Stimulated activated memory B cell treated with anti-CD40 and anti-IgM and Interleukin-4, amounts not matched to agents 10 μg/mL and 1 μg/mL and 100 μg/mL, for 72 hours (primary cell): ENCODE measurements at regions not wholly inside any gene's neighbourhood (a gene's known extent, or its start where the extent isn't known, plus 50 kb on each side); places are given as distances from the start of the nearest gene placed in this dataset.
"Not testable (repeated sequence)": the region's sequence is repeated elsewhere in the genome, so short reads cannot be mapped to it uniquely, and the experiment has no call there.

Source experiments
- ATAC-seq: fragments of 150-1000 bp; cut with Tn5 transposase; 2 replicates; pipeline ENCODE4 v1.10.0; 2021
- H3K27ac Mint-ChIP-seq: one replicate; pipeline ENCODE4 v1.8.0; 2022; ENCODE audit warnings: mild to moderate bottlenecking, mixed read lengths
- H3K27me3 Mint-ChIP-seq: one replicate; pipeline ENCODE4 v1.8.0; 2022; ENCODE audit warnings: mixed read lengths
- H3K36me3 Mint-ChIP-seq: one replicate; pipeline ENCODE4 v1.8.0; 2022; ENCODE audit warnings: mixed read lengths
- H3K4me1 Mint-ChIP-seq: one replicate; pipeline ENCODE4 v1.8.0; 2022; ENCODE audit warnings: mixed read lengths
- H3K4me3 Mint-ChIP-seq: one replicate; pipeline ENCODE4 v1.8.0; 2022; ENCODE audit warnings: mild to moderate bottlenecking, moderate library complexity, mixed read lengths
- H3K9me3 Mint-ChIP-seq: one replicate; pipeline ENCODE4 v1.8.0; 2022; ENCODE audit warnings: mixed read lengths

DNA sequence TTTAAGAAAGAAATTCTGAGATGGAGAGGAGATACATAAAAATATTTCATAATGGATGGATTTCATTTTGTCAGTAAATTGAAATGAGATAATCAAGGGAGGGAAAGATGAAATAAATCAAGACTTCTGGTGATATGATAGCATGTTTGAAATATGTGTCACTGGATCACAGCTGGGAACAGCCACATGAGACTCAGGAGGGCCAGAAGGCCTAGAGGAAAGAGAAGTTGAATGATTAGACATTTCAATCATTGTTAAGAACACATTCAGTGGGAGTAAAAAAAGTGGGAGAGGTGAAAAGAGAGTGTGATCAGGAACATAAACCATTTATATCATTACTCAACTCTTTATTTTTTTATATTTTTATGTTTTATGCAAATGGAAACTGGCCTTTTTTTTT is 933.4 kb downstream of the KCNJ2 start:
- H3K27me3 Mint-ChIP-seq: no peaks in the 10 kb centered on the region
- ATAC-seq: no peak
- peaks cover 10% of the 10 kb centered on the region for H3K9me3 Mint-ChIP-seq
- no peak overlapping the region for H3K4me3 Mint-ChIP-seq
- no peak overlapping the region for H3K27ac Mint-ChIP-seq
- no peaks in the 10 kb centered on the region for H3K4me1 Mint-ChIP-seq
- H3K36me3 Mint-ChIP-seq: no peaks in the 10 kb centered on the region

DNA sequence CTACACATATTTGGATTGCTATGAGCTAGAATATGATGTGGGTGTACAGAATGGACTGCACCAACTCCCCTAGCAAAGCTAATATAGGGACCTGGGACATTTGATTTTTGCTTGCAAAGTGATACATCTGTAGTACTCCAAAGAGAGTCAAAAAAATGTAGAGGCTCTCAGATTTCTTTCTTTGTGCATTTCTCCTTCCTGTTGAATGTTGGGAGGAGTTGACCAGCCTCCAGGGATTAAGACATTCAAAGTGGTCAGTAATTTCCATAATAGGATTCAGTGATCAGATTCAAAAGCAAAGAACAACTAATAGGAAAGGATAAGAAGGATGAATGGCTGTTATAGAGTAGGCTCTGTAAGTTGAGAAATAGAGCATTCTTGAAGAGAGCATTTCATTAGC is 934.9 kb downstream of the KCNJ2 start:
- Mint-ChIP-seq H3K36me3 (no peaks in the 10 kb centered on the region), H3K9me3 (peaks cover 10% of the 10 kb centered on the region), H3K27me3 (no peaks in the 10 kb centered on the region), H3K4me1 (no peaks in the 10 kb centered on the region), H3K4me3 (no peak overlapping the region), H3K27ac (no peak overlapping the region)
- ATAC-seq: no peak

DNA sequence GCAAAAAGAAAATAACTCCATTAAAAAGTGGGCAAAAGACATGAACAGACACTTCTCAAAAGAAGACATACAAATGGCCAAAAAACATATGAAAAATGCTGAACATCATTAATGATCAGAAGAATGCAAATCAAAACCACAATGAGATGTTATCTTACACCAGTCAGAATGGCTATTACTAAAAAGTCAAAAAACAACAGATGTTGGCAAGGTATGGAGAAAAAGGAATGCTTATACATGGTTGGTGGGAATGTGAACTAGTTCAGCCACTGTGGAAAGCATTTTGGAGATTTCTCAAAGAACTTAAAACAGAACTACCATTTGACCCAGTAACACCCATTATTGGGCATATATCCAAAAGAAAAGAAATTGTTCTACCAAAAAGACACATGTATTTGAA is 936.7 kb downstream of the KCNJ2 start:
- H3K4me1 Mint-ChIP-seq, ATAC-seq, H3K4me3 Mint-ChIP-seq, H3K27me3 Mint-ChIP-seq, H3K27ac Mint-ChIP-seq, H3K9me3 Mint-ChIP-seq, H3K36me3 Mint-ChIP-seq: not testable (repeated sequence)

DNA sequence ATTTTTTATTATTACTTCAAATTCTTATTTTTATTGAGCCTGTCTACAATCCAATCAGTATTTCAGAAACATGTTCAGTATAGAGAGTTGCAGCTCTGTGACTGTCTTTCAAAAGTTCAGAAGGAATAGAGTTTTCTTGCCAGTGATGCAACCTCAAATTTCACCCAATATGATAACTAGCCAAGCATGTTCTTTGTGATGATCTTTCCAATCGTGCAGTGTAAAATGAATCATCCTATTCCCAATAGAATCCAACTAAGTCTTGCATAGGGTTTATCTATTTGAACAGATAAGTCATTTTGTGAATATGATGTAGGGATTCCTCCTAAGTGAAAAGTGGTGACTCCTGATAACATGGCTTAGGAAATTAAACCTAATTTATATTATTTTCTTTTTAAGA is 937.8 kb downstream of the KCNJ2 start:
- Mint-ChIP-seq H3K4me3 (no peak overlapping the region), H3K27ac (no peak overlapping the region), H3K4me1 (no peaks in the 10 kb centered on the region), H3K36me3 (no peaks in the 10 kb centered on the region), H3K27me3 (no peaks in the 10 kb centered on the region), H3K9me3 (peaks cover 9% of the 10 kb centered on the region)
- ATAC-seq: no peak

DNA sequence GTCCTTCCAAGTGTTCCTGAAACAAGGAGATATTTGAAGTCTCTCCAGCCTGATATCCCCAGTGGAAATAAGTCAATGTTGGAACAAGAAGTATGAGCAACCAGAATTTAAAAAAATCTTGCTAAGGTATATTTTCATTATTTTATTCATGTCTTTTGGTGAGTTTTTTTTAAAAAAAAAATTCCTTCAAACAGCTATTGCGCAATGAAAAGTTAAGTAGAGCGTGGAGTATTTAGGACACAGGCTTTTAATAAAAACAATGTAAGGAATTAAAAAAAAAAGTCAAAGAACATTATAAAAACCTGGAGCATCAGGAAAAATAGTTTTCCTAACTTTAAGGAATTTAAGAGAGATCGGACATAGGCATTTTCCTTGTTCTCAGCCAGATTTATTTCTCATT is 940.4 kb downstream of the KCNJ2 start:
- no peak for ATAC-seq
- Mint-ChIP-seq H3K4me1 (no peaks in the 10 kb centered on the region), H3K4me3 (no peak overlapping the region), H3K9me3 (peaks cover 7% of the 10 kb centered on the region), H3K36me3 (no peaks in the 10 kb centered on the region), H3K27ac (no peak overlapping the region), H3K27me3 (no peaks in the 10 kb centered on the region)

DNA sequence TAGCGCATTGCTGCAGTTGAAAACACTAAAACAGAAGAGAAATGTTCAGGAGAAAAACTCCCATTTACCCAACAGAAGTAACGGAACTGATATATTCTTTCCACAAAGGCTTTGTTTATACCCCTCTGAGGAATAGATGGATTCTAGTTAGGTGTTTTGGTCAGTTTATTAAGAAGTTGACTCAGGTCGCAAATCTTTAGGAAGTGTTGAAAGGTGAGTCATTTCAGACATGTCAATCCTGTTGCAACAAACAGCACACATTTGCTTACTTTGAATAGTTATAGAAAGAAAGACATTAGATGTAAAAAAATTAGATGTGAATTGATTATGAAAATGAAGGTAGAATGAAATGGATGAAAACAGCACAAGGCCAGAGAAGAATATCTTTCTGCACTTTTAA is 941.0 kb downstream of the KCNJ2 start:
- no peak for ATAC-seq

DNA sequence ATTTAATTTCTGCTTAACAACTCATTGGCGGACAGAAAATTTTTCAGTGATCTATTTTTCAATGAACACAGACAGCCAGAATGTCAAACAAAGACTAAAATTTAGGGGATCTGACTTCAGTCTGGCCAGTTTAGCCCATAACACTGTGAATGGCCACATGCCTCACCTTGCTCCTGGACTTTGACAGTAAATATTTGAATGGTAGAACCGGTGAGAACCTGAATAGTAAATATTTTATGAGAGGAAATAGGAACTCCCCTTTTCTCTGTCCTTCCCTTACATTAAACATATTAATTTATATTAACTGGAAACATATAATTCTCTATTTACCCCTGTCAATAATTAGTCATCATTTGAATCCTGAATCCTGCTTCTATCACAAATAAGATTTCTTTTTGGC is 942.1 kb downstream of the KCNJ2 start:
- H3K36me3 Mint-ChIP-seq: no peaks in the 10 kb centered on the region
- no peak overlapping the region for H3K4me3 Mint-ChIP-seq
- peaks cover 3% of the 10 kb centered on the region for H3K9me3 Mint-ChIP-seq
- no peak for ATAC-seq
- H3K27me3 Mint-ChIP-seq: no peaks in the 10 kb centered on the region
- no peaks in the 10 kb centered on the region for H3K4me1 Mint-ChIP-seq
- H3K27ac Mint-ChIP-seq: no peak overlapping the region

More for the DNA sequence above, 941.0 kb downstream of the KCNJ2 start:
- Mint-ChIP-seq H3K27ac (no peak overlapping the region), H3K4me1 (no peaks in the 10 kb centered on the region), H3K9me3 (peaks cover 7% of the 10 kb centered on the region), H3K36me3 (no peaks in the 10 kb centered on the region), H3K4me3 (no peak overlapping the region), H3K27me3 (no peaks in the 10 kb centered on the region)

DNA sequence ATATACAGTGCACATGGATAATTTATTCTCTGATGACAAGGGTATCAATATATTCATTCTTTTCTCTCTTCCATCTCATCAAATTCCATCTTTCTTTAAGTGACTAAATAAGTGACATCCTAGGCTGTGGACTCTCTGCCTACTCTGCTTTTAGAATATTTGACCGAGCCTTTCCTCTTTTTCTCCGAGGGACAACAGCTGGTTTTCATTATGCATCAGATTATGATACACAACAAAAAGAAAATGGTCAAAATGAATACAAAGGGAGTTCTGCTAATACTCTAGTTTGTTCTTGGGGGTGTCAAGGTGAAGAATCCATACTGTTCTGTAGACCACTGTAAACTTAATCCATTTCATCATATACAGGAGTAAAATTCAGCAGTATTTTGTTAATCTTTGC is 942.6 kb downstream of the KCNJ2 start:
- Mint-ChIP-seq H3K4me1 (no peaks in the 10 kb centered on the region), H3K27me3 (no peaks in the 10 kb centered on the region), H3K4me3 (no peak overlapping the region), H3K36me3 (no peaks in the 10 kb centered on the region), H3K9me3 (peaks cover 3% of the 10 kb centered on the region), H3K27ac (no peak overlapping the region)
- no peak for ATAC-seq

DNA sequence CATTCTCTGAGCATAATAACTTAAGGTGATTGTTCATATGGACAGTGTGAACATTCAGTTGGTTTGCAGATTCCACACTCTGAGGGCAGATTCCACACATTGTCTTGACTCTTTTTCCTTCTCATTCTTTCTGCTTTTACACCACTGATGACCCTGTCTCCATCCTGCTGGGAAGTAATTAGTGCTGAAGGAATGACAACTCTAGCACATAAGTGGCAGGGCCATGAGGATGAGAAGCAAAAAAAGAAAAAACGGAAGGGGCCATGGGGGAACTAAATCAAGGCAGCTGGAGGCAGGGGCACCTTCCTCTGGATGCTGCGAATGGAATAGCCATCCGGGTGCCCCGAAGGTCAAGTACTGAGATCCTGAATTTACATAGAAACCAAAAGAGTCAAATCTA is 944.0 kb downstream of the KCNJ2 start:
- ATAC-seq: no peak
- Mint-ChIP-seq H3K4me1 (no peaks in the 10 kb centered on the region), H3K4me3 (no peak overlapping the region), H3K27ac (no peak overlapping the region), H3K9me3 (peaks cover 6% of the 10 kb centered on the region), H3K36me3 (no peaks in the 10 kb centered on the region), H3K27me3 (no peaks in the 10 kb centered on the region)

DNA sequence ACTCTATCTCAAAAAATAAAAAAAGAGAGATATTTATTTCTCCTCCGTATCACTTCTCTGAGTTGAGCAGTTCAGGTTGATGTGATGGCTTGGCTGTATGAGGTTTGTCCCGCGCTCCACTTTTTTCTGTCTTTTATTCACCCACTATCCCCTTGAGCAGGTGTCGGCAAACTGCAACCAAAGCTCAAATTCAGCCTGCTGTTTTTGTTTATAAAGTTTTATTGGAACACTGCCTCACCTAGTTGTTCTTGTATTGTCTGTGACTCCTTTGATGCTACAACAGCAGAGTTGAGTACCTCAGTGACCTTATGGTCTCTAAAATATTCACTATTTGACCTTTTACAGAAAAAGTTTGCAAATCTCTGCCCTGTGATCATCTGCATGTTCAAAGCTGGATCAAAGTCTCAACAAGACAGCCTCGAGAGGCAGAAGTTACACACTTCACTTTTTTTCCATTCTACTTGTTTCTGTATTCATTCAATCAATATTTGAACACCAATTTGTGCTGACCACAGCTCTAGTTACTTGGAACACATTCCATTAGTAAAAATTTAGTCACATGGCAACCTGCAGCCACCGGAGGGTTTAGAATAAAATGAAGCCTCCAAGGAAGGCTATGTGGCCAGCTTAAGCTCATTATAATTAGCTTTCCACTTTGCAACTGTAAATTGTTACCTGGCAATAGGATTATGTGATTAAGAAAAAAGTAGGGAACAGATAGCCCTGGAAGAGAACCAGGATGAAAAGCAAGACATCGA is 945.8 kb downstream of the KCNJ2 start:
- Mint-ChIP-seq H3K4me3 (no peak overlapping the region), H3K27ac (no peak overlapping the region), H3K4me1 (no peaks in the 10 kb centered on the region), H3K36me3 (no peaks in the 10 kb centered on the region), H3K9me3 (peaks cover 6% of the 10 kb centered on the region), H3K27me3 (no peaks in the 10 kb centered on the region)
- ATAC-seq: no peak

DNA sequence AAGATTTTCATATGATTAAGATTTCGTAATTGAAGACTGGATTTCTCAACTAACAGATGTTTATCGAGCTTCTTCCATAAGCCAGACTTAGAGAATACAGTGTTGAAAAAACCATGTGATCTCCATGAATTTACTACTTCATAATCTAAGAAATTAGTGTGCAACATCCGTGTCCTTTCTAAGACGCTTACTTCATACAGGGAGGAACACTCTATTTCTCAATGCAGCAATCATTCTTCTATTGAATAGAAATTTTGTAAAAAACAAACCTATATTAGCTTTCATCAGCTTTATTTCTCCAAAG is 946.3 kb downstream of the KCNJ2 start:
- Mint-ChIP-seq H3K36me3 (no peaks in the 10 kb centered on the region), H3K27me3 (no peaks in the 10 kb centered on the region), H3K4me3 (no peak overlapping the region), H3K9me3 (peaks cover 3% of the 10 kb centered on the region), H3K27ac (no peak overlapping the region), H3K4me1 (no peaks in the 10 kb centered on the region)
- ATAC-seq: no peak

DNA sequence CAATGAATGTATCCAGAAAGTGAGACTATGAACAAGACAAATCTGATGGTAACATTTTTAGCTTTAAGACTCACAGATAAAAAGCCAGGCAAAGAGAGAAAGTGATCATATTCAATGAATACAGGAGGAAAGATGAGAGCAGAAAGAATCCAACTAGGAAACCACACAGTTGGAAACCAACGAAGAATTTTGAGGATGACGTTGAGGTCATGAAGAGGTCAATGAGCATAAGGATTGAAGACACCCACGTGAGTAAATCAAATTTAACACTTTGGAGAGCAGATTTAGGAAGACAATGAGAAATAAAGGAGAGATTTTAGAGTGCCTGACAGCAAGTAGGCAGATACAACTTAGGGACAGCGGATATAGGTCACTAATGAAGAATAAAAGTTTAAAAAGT is 948.1 kb downstream of the KCNJ2 start:
- H3K36me3 Mint-ChIP-seq: no peaks in the 10 kb centered on the region
- peaks cover 6% of the 10 kb centered on the region for H3K9me3 Mint-ChIP-seq
- no peak overlapping the region for H3K27ac Mint-ChIP-seq
- no peak overlapping the region for H3K4me3 Mint-ChIP-seq
- no peaks in the 10 kb centered on the region for H3K4me1 Mint-ChIP-seq
- H3K27me3 Mint-ChIP-seq: no peaks in the 10 kb centered on the region
- no peak for ATAC-seq

DNA sequence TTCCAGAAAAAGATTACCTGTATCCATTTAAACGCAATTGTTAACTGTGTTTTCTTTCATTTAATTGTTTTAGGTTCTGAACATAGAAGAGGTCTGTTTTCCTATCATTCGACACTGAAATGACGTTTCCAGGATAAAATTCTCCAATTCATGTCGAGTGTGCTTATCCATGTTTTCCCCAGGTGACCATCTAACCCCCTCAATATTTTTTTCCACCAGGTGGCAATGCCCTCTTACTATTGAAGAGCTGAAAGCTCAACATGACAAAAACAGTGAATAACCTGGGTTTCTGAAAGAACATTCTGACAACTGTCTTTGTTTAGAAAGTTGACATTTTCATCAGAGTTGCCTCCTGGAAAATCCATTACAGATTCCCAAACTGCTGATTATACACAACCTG is 948.7 kb downstream of the KCNJ2 start:
- ATAC-seq: no peak
- Mint-ChIP-seq H3K4me1 (no peaks in the 10 kb centered on the region), H3K9me3 (peaks cover 9% of the 10 kb centered on the region), H3K27me3 (no peaks in the 10 kb centered on the region), H3K27ac (no peak overlapping the region), H3K4me3 (no peak overlapping the region), H3K36me3 (no peaks in the 10 kb centered on the region)

DNA sequence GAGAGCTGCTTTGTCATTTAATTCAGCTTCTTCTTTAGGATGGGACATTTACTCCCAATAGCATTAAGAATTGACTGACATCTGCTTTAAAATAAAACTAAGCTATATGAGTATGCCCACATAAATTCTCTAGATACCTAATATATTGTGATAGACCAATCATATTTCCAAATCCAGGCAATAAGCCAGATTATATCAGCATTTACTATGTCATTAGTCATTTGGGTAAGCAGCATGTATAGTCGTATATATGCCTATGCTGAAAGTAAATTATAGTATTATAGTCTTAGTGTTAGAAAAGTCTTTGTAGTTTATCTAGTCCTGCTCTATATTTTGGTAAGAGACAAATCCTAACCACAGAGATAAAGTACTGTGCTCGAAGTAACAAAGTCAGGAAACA is 958.1 kb downstream of the KCNJ2 start:
- H3K27ac Mint-ChIP-seq: no peak overlapping the region
- ATAC-seq: no peak
- H3K36me3 Mint-ChIP-seq: no peaks in the 10 kb centered on the region
- H3K4me1 Mint-ChIP-seq: no peaks in the 10 kb centered on the region
- peaks cover 10% of the 10 kb centered on the region for H3K9me3 Mint-ChIP-seq
- H3K27me3 Mint-ChIP-seq: no peaks in the 10 kb centered on the region
- H3K4me3 Mint-ChIP-seq: no peak overlapping the region

DNA sequence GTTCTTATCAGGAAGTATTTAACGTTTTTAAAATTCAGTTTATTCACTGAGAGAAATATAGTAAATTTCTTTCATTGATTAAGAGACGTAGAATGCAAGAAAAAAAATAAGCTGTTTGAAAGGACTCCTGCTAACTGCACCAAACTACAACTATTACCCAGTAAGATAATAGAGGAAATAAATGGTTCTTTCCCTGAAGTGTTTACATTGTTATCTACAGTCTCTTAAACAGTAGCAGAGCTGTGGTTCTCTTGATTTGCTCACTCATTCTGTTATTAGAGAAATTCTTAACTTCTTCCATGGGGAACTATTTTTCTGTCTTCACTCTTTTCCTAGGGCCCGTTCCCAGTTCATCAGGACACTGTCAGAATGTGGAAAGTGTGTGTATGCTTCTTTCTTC is 973.0 kb downstream of the KCNJ2 start:
- Mint-ChIP-seq H3K36me3 (no peaks in the 10 kb centered on the region), H3K9me3 (peaks cover 5% of the 10 kb centered on the region), H3K27me3 (no peaks in the 10 kb centered on the region), H3K27ac (no peak overlapping the region), H3K4me1 (no peaks in the 10 kb centered on the region), H3K4me3 (no peak overlapping the region)
- ATAC-seq: no peak

DNA sequence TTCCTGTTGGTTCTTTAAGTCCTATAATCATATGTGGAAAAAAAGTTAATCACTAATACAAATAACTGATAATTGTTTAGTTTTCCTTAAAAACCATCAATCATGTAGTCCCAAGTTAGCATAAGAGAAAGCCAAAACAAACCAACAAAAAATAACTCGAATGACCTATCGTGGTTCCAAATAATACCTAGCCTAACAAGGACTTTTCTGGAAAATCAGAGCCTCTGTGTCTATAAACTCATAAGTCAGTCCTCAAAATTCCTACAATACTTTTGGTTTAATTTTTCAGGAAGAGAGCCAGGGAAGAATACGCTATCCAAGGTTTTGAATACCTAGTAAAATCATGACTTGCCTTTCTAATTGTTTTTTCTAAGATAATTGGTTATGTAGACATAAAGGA is 975.3 kb upstream of the SOX9 start:
- no peak for ATAC-seq
- no peak overlapping the region for H3K27ac Mint-ChIP-seq
- peaks cover 6% of the 10 kb centered on the region for H3K9me3 Mint-ChIP-seq
- no peaks in the 10 kb centered on the region for H3K36me3 Mint-ChIP-seq
- no peaks in the 10 kb centered on the region for H3K4me1 Mint-ChIP-seq
- no peaks in the 10 kb centered on the region for H3K27me3 Mint-ChIP-seq
- H3K4me3 Mint-ChIP-seq: no peak overlapping the region

DNA sequence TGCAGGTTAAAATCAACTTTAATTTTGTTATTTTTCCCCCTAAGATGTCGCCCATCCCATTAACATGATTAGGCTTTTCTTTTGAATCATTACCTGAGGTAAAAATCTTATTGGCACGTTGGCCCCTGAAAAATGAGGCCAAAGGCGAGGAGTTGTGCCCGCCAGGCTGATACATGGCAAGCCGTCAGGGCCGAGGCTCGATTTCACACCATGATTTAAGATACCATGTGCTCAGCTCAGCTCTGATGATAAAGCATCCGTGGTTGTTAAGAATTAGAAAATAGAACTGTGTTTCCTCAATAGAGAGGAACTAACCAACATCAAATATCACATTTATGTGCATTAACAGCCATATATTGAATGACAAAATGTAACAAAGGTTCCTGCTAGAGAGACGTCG is 972.9 kb upstream of the SOX9 start:
- Mint-ChIP-seq H3K36me3 (no peaks in the 10 kb centered on the region), H3K27ac (no peak overlapping the region), H3K27me3 (no peaks in the 10 kb centered on the region), H3K4me3 (no peak overlapping the region), H3K9me3 (peaks cover 4% of the 10 kb centered on the region), H3K4me1 (no peaks in the 10 kb centered on the region)
- no peak for ATAC-seq
